WERI-Rb-1 (cell line): ENCODE measurements at regions not wholly inside any gene's neighbourhood (a gene's known extent, or its start where the extent isn't known, plus 50 kb on each side); places are given as distances from the start of the nearest gene placed in this dataset.

Experiments used
- DNase-seq: peaks from one replicate; pipeline ENCODE4 v3.0.0-alpha.2; 2020
- H3K27ac ChIP-seq: fragments of 250-450 bp; sonication (Bioruptor Pico); 2 replicates; pipeline ENCODE4 v1.5.1; 2020; ENCODE audit warnings: mild to moderate bottlenecking, moderate library complexity
- H3K27me3 ChIP-seq: fragments of 250-450 bp; sonication (Bioruptor Pico); 2 replicates; pipeline ENCODE4 v1.5.1; 2021; ENCODE audit warnings: mild to moderate bottlenecking, low read depth, moderate library complexity; ENCODE audit not compliant: insufficient read depth, severe bottlenecking
- H3K36me3 ChIP-seq: fragments of 250-450 bp; sonication (Bioruptor Pico); 2 replicates; pipeline ENCODE4 v1.5.1; 2020; ENCODE audit warnings: mild to moderate bottlenecking, moderate library complexity
- H3K4me3 ChIP-seq: 2 replicates; pipeline ENCODE4 v1.5.1; 2011; ENCODE audit warnings: low read depth, mild to moderate bottlenecking, control low read depth, low read length
- H3K9me3 ChIP-seq: fragments of 250-450 bp; sonication (Bioruptor Pico); 2 replicates; pipeline ENCODE4 v1.5.1; 2021; ENCODE audit warnings: mild to moderate bottlenecking, moderate library complexity; ENCODE audit not compliant: severe bottlenecking
- TF ChIP-seq, protein P1 (sequence below): IDR thresholded peaks from 2 replicates; pipeline ENCODE4 v1.5.1; 2011; ENCODE audit warnings: low read depth, mild to moderate bottlenecking, control low read depth, inconsistent platforms, low read length

- TF ChIP-seq, protein P1, sequence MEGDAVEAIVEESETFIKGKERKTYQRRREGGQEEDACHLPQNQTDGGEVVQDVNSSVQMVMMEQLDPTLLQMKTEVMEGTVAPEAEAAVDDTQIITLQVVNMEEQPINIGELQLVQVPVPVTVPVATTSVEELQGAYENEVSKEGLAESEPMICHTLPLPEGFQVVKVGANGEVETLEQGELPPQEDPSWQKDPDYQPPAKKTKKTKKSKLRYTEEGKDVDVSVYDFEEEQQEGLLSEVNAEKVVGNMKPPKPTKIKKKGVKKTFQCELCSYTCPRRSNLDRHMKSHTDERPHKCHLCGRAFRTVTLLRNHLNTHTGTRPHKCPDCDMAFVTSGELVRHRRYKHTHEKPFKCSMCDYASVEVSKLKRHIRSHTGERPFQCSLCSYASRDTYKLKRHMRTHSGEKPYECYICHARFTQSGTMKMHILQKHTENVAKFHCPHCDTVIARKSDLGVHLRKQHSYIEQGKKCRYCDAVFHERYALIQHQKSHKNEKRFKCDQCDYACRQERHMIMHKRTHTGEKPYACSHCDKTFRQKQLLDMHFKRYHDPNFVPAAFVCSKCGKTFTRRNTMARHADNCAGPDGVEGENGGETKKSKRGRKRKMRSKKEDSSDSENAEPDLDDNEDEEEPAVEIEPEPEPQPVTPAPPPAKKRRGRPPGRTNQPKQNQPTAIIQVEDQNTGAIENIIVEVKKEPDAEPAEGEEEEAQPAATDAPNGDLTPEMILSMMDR = no peak
- H3K9me3 ChIP-seq = peaks cover 5% of the 10 kb centered on the region
Measured at GRCh38 chr16:22630242-22630641, 119.6 kb downstream of the NPIPB5 start.

GRCh38 chr16:22631264-22631663 lies 120.6 kb downstream of the NPIPB5 start:
- no peak overlapping the region for H3K4me3 ChIP-seq
- no peak overlapping the region for H3K27ac ChIP-seq
- TF ChIP-seq, protein P1 = no peak
- H3K27me3 ChIP-seq = no peaks in the 10 kb centered on the region
- no peaks in the 10 kb centered on the region for H3K36me3 ChIP-seq
- peaks cover 5% of the 10 kb centered on the region for H3K9me3 ChIP-seq
- no peak for DNase-seq

More at GRCh38 chr16:22630242-22630641, 119.6 kb downstream of the NPIPB5 start:
- no peak for DNase-seq
- H3K27me3 ChIP-seq = no peaks in the 10 kb centered on the region
- no peaks in the 10 kb centered on the region for H3K36me3 ChIP-seq
- H3K27ac ChIP-seq = no peak overlapping the region
- H3K4me3 ChIP-seq = no peak overlapping the region

DNA sequence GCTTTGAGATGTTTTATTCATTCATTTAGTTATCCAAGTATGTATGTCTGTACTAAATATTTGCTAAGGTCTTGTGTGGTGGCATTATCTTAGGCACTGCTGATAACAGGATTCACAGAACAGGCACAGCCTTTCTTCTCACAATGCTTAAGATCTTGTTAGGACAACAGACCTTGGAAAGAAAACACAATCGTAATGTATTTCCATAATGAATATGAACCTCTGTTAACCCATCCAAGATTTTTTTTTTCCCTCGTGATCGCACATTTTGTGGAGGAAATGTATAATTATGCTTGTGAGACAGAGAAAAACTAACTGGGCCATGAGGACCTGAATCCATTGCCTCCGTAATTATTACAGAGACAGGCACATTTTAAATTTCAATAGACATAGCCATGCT lies 121.9 kb downstream of the NPIPB5 start:
- Histone ChIP-seq H3K27me3 (no peaks in the 10 kb centered on the region), H3K36me3 (no peaks in the 10 kb centered on the region), H3K4me3 (no peak overlapping the region), H3K27ac (no peak overlapping the region), H3K9me3 (peaks cover 5% of the 10 kb centered on the region)
- no peak for DNase-seq
- TF ChIP-seq, protein P1 = no peak

GRCh38 chr16:22633280-22633679 lies 122.6 kb downstream of the NPIPB5 start:
- no peak overlapping the region for H3K27ac ChIP-seq
- H3K27me3 ChIP-seq = no peaks in the 10 kb centered on the region
- no peak overlapping the region for H3K4me3 ChIP-seq
- TF ChIP-seq, protein P1 = no peak
- H3K9me3 ChIP-seq = peaks cover 5% of the 10 kb centered on the region
- H3K36me3 ChIP-seq = no peaks in the 10 kb centered on the region
- no peak for DNase-seq

GRCh38 chr16:22633799-22634198 lies 123.1 kb downstream of the NPIPB5 start:
- Histone ChIP-seq H3K27me3 (no peaks in the 10 kb centered on the region), H3K9me3 (peaks cover 5% of the 10 kb centered on the region), H3K4me3 (no peak overlapping the region), H3K36me3 (no peaks in the 10 kb centered on the region), H3K27ac (no peak overlapping the region)
- TF ChIP-seq, protein P1 = no peak
- no peak for DNase-seq

GRCh38 chr16:22634954-22635353 lies 124.3 kb downstream of the NPIPB5 start:
- Histone ChIP-seq H3K27ac (no peak overlapping the region), H3K9me3 (peaks cover 2% of the 10 kb centered on the region), H3K4me3 (no peak overlapping the region), H3K27me3 (no peaks in the 10 kb centered on the region), H3K36me3 (no peaks in the 10 kb centered on the region)
- TF ChIP-seq, protein P1 = no peak
- no peak for DNase-seq
